AG04449 (cell line): ENCODE measurements at regions not wholly inside any gene's neighbourhood (a gene's known extent, or its start where the extent isn't known, plus 50 kb on each side); places are given as distances from the start of the nearest gene placed in this dataset.

Experiments used
- CTCF ChIA-PET: fragments of 350-600 bp; formaldehyde crosslinking; extraction: SDS; loops from one replicate; lab custom pipeline; 2021; ENCODE audit warnings: antibody characterized with exemption; lab: Yijun Ruan, JAX
- POLR2A ChIA-PET: fragments of 400-600, 350-600 bp; formaldehyde crosslinking; extraction: SDS; loops from one replicate; lab custom pipeline; 2020; ENCODE audit warnings: antibody characterized with exemption, inconsistent platforms; lab: Yijun Ruan, JAX
- DNase-seq: peaks from one replicate; pipeline ENCODE4 v3.0.0-alpha.2; 2010; ENCODE audit warnings: low read depth, low spot score
- H3K4me3 ChIP-seq: 2 replicates; pipeline ENCODE4 v1.5.1; 2011; ENCODE audit warnings: low read depth, mild to moderate bottlenecking, control low read depth, low read length
- TF ChIP-seq, protein P1 (sequence below): IDR thresholded peaks from one replicate; pipeline ENCODE4 v1.5.1; 2011; ENCODE audit warnings: mild to moderate bottlenecking, moderate library complexity, low read length, control low read depth, inconsistent platforms; ENCODE audit not compliant: insufficient read depth; ENCODE audit errors: missing control alignments

DNA sequence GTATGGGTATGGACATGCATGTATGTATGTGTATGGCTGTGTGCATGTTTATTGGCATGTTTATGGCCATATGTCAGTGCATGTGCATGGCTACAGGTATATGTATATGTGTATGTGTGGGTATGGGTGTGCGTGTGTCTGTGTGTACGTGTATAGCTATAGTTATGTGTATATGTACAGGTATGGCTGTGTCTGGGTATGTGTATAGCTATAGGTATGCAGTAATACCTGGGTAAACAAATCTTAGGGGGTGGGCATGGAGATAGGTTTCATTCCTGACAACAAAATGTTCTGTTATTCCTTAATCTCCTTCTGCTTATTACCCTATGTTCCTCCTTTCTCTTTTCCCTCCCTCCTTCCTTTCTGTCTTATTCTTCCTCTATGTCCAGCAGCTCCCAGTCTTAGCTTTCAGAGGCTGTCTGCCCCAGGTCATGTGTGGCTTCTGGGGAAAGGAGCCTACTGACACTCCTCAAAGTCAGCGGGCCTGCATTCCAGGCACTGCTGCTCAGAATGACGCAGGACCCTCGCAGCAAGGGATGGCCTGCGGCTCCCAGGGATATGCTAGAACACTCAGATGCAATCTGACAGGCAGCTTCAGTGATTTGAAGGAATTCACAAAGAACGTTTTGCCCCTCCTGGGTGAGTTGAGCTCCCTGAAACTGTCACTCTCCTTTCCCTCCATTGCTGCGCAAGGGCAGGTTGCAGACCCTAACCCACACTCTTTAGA lies 139.3 kb upstream of the PHACTR1 start:
- TF ChIP-seq, protein P1, sequence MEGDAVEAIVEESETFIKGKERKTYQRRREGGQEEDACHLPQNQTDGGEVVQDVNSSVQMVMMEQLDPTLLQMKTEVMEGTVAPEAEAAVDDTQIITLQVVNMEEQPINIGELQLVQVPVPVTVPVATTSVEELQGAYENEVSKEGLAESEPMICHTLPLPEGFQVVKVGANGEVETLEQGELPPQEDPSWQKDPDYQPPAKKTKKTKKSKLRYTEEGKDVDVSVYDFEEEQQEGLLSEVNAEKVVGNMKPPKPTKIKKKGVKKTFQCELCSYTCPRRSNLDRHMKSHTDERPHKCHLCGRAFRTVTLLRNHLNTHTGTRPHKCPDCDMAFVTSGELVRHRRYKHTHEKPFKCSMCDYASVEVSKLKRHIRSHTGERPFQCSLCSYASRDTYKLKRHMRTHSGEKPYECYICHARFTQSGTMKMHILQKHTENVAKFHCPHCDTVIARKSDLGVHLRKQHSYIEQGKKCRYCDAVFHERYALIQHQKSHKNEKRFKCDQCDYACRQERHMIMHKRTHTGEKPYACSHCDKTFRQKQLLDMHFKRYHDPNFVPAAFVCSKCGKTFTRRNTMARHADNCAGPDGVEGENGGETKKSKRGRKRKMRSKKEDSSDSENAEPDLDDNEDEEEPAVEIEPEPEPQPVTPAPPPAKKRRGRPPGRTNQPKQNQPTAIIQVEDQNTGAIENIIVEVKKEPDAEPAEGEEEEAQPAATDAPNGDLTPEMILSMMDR, result no peak
- CTCF ChIA-PET, result interaction anchor here (0.5 to 1.5 kb wide), 2 partner anchors 8 to 187 kb away, joined by 3 to 4 read pairs; no protein-coding TSS in a partner anchor
- POLR2A ChIA-PET, result no interaction called here
- DNase-seq, result no peak
- no peak overlapping the region for H3K4me3 ChIP-seq

GRCh38 chr6:12578097-12578496 lies 138.5 kb upstream of the PHACTR1 start:
- no peak for DNase-seq
- H3K4me3 ChIP-seq, result no peak overlapping the region
- POLR2A ChIA-PET, result no interaction called here
- CTCF ChIA-PET, result interaction anchor here (1.3 to 1.5 kb wide), 2 partner anchors 9 to 288 kb away, joined by 3 to 4 read pairs; partner anchors contain the start of gene EDN1
- TF ChIP-seq, protein P1, result no peak

DNA sequence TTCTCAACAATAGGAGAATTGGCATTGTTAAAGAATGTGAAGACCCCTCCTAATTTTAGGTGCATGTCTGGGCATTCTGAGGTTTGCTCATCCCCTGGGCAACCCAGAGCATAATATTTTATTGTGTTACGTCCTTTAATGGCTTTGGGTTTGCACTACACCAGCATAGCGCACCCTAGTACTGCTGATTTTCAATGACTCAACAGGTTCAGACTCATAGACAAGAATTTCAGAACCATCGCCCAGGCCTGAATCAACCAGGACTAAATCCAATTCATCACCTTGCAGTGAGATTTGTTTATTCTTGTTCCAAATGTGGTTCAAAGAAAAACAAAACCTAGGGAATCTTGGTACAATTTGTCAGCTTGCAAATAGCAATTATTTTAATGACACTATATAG lies 137.8 kb upstream of the PHACTR1 start:
- POLR2A ChIA-PET, result no interaction called here
- TF ChIP-seq, protein P1, result no peak
- no peak for DNase-seq
- CTCF ChIA-PET, result interaction anchor here (1.3 to 1.5 kb wide), 2 partner anchors 10 to 289 kb away, joined by 3 to 4 read pairs; partner anchors contain the start of gene EDN1
- no peak overlapping the region for H3K4me3 ChIP-seq

DNA sequence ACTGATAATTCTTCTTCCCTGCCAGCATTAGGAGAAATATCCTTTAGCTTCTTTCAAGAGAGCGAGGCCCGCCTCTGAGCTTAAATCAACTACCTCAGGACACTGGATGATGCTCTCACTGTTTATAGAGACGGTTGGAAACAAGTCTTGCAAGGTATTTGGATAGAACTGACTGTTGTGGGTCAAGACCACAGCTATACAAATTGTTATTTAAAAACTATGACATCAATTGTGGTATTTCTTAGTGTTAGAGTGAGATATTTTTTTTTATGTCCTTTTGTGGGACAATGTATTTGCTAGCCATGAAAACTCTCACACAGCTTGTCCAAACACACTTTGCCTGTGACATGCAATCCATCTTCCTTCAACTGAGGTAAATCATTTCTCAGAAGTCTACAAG lies 136.3 kb upstream of the PHACTR1 start:
- TF ChIP-seq, protein P1, result no peak
- ChIA-PET CTCF (interaction anchor here (0.8 to 0.9 kb wide), 2 partner anchors 18 to 279 kb away, joined by 3 read pairs; no protein-coding TSS in a partner anchor), POLR2A (no interaction called here)
- no peak for DNase-seq
- H3K4me3 ChIP-seq, result no peak overlapping the region

- TF ChIP-seq, protein P1, result no peak
- ChIA-PET CTCF (interaction anchor here (1.2 to 1.7 kb wide), 3 partner anchors 21 to 186 kb away, joined by 3 to 4 read pairs (median 3); no protein-coding TSS in a partner anchor), POLR2A (no interaction called here)
- no peak overlapping the region for H3K4me3 ChIP-seq
- DNase-seq, result no peak
Observed at GRCh38 chr6:12582421-12583110, 134.0 kb upstream of the PHACTR1 start.
